C4-2B (cell line): ENCODE measurements at regions not wholly inside any gene's neighbourhood (a gene's known extent, or its start where the extent isn't known, plus 50 kb on each side); places are given as distances from the start of the nearest gene placed in this dataset.

Experiments
- ZFX ChIP-seq: fragments of 450-650 bp; IDR thresholded peaks from 2 replicates; pipeline ENCODE4 v1.6.1; 2017
- TF ChIP-seq, protein P1 (sequence below): fragments of 450-650 bp; conservative IDR thresholded peaks from 2 replicates; pipeline ENCODE4 v1.5.1; 2017; ENCODE audit warnings: mild to moderate bottlenecking

- TF ChIP-seq, protein P1, sequence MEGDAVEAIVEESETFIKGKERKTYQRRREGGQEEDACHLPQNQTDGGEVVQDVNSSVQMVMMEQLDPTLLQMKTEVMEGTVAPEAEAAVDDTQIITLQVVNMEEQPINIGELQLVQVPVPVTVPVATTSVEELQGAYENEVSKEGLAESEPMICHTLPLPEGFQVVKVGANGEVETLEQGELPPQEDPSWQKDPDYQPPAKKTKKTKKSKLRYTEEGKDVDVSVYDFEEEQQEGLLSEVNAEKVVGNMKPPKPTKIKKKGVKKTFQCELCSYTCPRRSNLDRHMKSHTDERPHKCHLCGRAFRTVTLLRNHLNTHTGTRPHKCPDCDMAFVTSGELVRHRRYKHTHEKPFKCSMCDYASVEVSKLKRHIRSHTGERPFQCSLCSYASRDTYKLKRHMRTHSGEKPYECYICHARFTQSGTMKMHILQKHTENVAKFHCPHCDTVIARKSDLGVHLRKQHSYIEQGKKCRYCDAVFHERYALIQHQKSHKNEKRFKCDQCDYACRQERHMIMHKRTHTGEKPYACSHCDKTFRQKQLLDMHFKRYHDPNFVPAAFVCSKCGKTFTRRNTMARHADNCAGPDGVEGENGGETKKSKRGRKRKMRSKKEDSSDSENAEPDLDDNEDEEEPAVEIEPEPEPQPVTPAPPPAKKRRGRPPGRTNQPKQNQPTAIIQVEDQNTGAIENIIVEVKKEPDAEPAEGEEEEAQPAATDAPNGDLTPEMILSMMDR: no peak
- TF ChIP-seq ZFX: no peak
These were observed 62.2 kb upstream of the CNOT6 start for GRCh38 chr5:180431932-180432331.
